ENCODE measurements at regions not wholly inside any gene's neighbourhood (a gene's known extent, or its start where the extent isn't known, plus 50 kb on each side); places are given as distances from the start of the nearest gene placed in this dataset.
"Not testable (repeated sequence)": the region's sequence is repeated elsewhere in the genome, so short reads cannot be mapped to it uniquely, and the experiment has no call there.

DNA sequence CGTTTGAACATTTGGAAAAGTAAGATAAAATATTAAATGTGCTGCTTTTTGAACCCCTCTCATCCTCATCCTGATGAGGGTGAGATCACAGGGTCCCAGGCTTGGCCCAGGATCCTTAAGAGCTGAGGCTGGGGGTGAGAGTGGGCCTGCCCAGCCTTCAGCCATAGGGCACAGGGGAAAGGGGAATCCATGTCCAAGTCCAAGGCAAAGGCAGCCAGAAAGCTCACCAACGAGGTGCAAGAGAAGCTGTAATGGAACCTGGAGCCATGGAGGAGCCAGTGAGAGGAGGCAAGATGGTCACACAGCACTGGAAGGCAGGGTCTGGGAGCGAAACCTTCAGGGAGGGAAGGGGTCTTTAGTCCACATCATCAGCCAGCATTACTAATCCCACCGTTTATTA, 191.9 kb downstream of the RRAGC start:
- DNase-seq (ENCODE audit: low read depth), result no peak

DNA sequence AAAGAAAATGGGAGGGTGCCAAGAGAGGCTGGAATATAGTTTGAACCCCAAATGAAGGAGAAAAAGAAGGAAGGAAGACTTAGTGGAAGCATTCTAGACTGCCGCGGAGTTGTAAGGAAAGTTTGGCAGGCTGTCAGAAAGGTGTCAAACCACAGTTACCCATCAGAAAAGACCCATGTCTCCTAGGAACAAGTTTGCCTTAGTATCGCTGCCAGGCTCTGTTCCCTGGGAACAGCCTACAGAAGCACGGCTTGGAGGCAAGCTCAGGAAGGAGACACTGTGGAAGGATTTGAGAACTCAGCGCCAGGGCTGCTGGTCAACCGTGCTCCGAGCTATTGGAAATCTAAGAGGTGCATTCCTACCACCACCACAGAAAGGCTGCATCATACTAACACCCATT, 197.4 kb downstream of the RRAGC start:
- no peak for DNase-seq (ENCODE audit: low read depth)

DNA sequence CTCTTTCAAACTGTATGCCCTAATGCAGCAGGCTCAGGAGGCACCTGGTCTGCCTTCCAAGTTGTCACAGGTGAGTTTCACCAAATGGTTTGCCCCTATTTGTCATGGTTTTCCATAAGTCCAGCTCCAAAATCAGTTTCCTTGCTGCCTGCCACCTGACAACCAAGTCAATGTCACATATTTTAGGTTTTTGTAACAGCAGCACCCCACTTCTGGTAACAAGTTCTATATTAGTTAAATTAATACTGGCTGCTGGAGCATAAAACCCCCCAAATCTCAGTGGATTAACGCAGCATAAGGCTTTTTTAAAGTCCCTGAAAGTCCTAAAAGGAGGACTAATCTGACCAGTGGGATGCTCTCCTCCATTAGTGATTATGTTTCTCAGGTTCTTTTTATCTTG, 200.7 kb downstream of the RRAGC start:
- DNase-seq (ENCODE audit: low read depth), result no peak

DNA sequence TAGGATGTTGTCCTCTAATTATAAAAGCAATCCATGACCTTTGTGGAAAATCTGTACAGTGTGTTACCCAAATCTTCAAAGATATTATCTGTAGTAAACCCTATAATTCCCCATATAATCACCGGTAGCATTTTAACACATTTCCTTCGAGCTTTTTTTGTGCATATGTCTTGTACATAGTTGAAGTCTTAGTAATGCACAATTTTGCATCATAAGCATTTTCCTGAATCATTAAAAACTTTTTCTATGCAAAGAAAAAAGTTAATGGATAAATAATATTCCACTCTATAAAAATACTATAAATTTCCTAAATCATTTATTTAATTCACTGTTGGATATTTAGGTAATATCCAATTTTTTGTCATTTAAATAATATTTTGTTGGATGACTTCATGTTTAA, 201.7 kb downstream of the RRAGC start:
- no peak for DNase-seq (ENCODE audit: low read depth)

DNA sequence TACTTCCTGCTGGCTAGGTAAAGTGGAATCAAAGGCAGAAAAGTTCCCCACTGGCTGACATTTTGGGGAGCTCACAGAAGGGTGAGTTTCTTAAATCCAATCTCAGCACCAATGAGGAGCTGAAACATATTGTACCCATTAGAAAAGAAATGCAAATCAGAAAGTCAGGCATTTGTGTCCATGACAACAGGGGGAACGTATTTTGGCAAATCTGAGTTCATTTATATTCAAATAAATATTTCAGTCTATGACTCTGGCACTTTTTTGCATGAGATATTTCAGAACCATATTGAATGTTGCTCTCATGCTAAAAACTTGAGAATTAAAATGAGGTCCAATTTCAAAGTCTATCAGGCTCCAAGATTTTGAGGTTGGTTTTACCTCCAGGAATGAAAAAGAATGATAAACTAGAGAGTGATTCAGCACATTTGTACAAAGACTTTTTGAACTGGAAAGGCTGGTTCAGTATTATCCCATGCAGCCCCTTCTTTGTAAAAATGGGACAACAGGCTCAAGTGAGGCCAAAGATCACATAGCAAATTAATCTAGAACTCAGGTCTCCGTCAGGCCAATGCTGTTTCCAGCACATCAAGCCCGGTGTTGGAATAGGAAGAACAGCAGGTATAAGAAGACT, 202.2 kb downstream of the RRAGC start:
- no peak for DNase-seq (ENCODE audit: low read depth)

DNA sequence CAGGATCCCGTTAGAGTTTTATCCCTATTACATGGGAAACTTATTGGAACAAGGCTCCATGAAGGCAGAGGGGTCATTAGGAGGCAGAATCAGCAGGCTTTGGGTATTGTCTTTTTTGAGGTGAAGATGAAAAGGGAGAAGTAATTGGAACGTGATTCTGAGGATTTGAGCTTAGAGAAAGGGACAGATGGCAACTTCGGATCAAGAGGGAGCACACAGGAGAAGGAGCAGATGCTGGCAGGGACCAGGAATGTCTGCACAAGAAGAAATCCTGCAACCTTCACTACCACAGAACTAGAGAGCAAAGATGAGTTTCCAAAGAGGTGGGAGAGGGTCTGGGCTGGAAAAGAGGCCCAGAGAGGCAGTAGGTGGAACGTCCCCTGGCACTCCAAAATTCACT, 202.8 kb downstream of the RRAGC start:
- no peak for DNase-seq (ENCODE audit: low read depth)

DNA sequence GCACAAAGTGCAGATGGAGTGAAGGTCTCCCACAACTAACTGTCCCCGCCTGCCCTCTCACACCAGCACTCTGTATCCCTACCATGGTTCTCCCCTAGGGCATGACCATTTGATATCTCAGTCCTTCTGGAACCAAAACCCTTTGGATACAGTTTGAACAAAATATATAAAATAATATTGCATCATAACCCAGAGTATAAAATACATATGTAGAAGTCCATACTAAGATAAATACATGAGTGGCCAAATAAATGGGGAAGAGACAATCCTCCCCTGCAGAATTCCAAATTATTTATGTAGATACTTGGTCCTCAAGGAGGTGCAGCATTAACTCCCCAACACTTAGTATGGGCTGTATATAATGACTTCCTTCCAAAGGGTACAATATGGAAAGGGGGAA, 207.4 kb downstream of the RRAGC start:
- DNase-seq (ENCODE audit: low read depth), result no peak

DNA sequence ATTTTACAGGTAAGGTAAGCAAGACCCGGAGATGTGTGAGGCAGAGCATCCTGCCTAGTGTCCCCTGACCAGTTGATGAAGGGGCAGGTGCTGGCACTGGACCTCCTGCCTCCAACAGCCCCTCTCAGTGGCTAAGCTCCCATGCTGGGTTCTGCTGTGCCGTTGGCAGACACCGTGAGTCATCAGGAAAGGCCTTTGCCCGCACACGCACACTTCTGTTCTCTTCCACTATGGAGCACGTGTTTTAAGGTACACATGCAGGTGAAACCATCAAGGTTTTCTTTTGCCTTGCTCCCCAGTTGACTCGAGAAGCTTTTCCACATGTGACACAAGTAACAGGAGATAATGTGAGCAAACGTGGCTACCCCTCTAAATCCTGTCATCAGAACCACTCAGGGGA, 207.9 kb downstream of the RRAGC start:
- no peak for DNase-seq (ENCODE audit: low read depth)

DNA sequence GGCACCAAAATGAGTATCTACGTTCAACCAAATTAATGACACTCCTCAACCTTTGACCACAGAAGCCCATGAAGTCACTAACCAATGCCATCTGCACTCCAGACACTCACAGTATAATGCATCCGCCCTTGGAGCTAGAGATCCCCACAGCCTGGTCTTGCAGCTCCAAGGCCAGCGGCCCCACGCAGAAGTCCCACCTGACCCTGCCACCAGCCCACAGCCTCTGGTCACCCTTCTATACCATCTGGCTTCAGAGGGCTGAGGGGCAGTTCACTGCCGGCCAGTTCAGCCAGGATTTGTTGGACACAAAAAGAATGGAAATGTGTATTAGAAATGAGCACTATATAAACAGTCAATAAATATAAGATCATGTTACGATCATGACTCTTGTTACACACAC, 211.2 kb downstream of the RRAGC start:
- DNase-seq (ENCODE audit: low read depth), result no peak

DNA sequence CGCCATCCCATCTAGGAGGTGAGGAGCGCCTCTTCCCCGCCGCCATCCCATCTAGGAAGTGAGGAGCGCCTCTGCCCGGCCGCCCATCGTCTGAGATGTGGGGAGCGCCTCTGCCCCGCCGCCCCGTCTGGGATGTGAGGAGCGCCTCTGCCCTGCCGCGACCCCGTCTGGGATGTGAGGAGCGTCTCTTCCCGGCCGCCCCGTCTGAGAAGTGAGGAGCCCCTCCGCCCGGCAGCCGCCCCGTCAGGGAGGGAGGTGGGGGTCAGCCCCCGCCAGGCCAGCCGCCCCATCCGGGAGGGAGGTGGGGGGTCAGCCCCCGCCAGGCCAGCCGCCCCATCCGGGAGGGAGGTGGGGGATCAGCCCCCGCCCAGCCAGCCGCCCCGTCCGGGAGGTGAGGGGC, 212.2 kb downstream of the RRAGC start:
- DNase-seq (ENCODE audit: low read depth), result not testable (repeated sequence)

DNA sequence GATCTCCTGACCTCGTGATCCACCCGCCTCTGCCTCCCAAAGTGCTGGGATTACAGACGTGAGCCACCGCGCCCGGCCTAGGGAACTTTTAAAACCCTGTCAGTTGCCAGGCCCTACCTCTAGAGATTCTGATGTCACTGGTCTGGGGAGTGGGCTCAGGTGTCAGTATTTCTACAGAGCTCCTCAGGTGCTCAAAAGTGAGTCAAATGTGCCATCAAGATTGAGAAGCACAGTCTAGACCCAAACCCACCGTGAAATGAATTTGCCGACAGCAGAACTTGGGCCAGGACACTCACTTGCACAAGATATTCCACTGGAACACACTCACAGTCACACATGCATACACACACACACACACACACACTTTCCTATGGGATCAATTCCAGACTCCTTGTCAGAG, 215.5 kb downstream of the RRAGC start:
- DNase-seq (ENCODE audit: low read depth), result no peak

DNA sequence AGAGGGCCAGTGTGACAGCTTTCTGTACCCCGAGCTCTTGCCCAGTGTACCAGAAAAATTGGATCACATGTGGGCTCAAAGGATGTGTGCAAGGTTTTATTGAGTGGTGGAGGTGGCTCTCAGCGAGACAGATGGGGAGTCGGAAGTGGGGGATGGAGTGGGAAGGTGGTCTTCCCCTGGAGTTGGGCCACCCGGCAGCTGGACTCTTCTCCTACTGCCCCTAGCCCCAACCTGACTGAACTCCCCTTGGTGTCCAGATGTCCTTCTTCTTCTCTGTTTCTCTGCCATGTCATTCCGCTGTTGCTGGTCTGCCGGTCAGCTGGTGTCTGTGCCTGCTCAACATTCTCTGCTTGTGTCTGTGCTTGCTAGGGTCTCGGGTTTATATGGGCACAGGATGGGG, 217.9 kb downstream of the RRAGC start:
- DNase-seq (ENCODE audit: low read depth), result no peak

DNA sequence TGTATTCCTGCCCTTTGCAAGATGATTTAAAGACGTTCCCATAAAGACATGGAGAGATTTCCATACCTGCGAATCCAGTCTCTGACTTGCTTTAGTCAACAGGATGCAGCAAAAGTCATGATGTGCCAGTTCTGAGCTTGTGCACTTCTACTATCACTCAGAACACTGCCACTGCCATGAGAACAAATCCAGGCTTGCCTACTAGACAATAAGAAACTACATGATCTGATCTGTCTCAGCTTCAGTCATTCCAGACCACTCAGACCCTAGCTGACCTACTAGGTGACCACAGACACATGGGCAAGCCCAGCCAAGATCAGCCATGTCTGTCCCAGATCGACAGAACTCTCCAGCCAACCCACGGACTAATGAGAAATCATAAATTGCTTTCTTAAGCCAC, 219.2 kb downstream of the RRAGC start:
- no peak for DNase-seq (ENCODE audit: low read depth)

DNA sequence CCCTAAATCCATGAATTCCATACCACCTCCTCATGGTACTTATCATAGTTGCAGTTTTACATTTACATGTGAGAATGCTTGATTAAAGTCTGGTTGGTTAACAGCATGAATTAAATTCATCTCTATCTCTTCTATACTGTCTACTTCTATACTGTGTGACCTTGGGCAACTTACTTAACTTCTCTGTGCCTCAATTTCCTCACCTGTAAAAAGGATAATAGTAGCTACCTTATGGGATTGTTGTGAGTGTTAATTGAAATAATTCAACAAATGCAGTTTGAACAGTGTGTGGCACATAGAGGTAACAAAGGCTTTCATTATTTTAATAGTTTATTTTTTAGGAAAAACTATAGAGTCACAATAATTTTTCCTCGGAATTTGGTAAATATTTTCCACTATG, 231.3 kb downstream of the RRAGC start:
- DNase-seq (ENCODE audit: low read depth), result no peak

DNA sequence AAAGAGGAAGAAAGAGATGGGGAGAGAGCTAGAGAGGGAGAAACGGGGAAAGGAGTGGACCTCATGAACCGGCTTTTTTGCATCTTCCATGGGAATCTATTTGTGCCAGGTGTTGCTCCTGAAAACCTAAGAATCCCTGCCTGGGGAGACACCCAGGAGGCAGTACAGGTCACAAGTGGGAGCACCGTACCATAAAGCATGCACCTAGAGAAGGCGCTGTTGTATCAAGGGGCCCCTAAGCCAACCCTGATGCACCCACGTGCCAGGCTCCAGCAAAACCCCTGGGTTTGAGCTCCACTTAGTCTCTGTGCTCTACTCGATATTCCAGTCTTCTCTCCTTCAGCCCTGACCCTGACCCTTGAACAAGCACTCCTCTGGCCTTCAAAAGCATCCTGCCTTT, 233.6 kb downstream of the RRAGC start:
- no peak for DNase-seq (ENCODE audit: low read depth)

DNA sequence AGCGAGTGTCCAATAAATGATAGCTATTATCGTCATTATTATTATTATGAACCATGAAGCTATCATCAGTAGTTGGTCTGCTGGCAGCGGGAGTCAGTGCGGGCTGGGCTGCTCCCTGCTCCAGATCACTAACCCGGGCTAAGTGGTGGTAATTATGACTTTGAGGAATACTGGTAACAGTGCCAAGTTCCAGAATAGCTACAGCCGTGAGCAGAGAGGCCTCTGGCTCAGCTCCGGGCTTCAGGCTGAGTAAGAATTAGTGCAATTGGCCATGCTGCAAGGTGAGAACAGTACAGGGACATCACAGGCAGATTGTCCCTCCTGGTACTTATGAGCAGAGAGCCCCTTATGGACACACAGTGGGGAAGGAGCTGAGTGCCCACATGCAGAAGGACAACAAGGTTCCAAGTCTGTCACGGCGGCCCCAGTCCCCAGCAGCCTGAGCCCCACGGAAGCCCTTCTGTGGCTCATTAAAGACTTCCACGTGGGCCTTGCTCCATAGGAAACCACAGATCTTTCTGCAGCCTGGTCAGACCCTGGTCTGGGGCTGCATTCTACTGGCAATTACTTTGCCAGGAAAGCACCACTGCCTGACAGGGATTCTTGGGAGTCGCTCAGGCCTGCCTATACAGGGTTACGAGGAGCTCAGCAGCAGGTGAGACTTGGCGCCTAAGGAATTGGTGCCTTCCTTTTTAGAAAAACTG, 235.1 kb downstream of the RRAGC start:
- DNase-seq (ENCODE audit: low read depth), result no peak

DNA sequence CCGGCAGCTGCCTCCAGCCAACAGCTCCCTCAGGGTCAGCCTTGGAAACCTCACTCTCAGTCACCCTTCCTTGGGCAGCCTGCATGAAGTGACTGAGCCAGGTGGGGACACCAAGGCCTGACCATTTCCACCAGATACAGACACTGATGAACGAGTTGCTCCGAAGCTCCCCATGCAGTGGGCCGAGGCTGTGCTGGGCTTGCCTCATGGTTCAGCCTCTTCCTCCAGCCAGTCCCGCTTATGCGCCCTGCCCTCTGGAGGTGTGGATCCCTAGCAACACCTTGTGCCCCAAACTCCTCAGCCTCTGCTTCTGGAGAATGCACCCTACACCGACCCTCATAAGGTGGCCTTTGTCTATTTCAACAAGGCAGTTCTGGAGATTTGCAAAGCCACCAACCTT, 236.0 kb downstream of the RRAGC start:
- DNase-seq (ENCODE audit: low read depth), result no peak

DNA sequence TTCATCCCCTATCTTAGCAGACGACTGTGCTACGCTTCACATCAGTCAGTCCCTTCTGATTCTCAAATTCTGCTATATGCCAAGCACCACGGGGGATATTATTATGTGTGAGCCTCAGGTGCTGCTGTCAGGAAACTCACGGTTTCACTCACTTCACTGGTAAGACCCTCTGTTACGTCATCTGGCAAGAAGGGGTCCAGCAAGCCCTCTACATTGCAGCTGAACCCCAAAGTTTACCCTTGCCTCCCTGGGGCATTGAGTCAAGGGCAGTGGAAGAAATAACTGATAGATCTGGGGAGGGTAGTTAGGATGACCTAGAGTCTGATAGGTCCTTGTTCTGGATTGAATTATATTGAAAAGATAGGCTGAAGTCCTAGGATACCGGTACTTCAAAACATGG, 237.4 kb downstream of the RRAGC start:
- no peak for DNase-seq (ENCODE audit: low read depth)

DNA sequence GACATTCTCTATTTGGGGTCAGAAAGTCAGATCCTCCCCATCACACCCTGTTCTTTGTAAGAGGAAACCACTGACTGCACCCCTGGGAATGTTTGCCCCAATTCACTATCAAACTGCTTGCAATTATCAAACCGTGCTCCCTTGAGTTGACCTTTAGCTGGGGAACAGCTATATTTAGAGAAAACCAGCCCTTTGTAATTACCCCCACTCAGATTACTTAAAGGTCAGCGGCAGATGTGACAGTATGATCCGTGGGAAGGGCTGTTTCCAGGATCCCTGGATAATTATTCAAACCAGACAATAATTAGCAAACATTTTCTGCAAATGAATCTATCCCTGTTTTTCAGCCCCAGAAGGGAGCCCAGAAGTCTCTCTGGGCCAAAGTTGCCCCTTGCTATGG, 242.7 kb downstream of the RRAGC start:
- no peak for DNase-seq (ENCODE audit: low read depth)

DNA sequence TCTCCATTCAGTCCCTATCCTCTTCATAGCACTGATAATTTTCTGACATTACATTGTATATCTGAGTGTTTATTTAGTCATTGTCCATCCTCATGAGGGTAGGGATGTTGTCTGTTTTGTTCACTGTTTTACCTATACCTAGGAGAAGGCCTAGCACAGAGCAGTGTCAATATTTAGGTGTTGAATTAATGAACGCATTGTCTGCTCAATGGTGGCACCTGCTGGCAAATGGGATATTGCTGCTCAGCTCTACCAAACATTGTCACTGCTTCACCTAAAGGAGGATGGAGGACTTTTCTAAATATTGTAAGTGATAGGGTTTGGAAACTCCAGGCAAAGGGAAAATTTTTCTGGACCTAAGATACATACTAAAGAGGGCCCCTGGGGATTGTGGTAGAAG, 243.9 kb downstream of the RRAGC start:
- DNase-seq (ENCODE audit: low read depth), result no peak

DNA sequence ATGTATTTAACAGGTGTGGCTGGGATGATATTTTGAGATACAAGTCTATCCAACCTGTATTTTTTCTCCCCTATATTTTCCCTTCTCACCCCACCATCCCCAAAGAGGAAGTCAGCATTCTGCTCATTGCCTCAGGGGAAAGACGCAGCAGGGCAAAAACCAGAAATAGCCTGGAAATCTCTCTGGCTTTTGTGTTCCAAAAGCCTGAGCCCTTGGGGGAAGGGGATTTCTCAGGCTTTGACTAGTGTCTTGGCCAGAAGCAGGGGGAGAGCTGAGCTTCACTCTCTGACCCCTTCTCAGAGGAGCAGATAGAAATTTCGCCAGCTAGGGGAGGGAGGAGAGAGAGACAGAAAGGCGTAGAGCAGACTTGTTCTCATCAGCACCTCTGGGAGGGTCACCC, 244.7 kb downstream of the RRAGC start:
- no peak for DNase-seq (ENCODE audit: low read depth)

DNA sequence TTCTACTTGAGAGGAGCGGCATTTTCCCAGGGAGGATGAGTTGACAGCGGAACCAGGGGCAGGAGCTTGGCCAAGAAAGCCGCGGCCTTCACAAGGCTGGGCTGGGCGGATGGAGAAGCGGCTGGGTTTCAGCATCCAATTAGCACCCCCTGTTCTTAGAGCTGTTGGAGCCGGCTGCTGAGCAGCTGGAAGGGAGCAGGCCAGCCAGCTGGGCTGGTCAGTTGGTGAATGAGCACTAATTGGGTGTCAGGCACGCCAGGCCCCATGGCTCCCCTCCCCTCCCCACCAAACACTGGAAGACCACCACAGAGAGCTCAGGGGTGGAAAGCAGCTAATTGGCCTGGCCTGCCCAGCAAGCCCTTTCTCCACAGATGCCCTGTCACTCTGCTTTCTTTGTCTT, 245.6 kb downstream of the RRAGC start:
- no peak for DNase-seq (ENCODE audit: low read depth)

DNA sequence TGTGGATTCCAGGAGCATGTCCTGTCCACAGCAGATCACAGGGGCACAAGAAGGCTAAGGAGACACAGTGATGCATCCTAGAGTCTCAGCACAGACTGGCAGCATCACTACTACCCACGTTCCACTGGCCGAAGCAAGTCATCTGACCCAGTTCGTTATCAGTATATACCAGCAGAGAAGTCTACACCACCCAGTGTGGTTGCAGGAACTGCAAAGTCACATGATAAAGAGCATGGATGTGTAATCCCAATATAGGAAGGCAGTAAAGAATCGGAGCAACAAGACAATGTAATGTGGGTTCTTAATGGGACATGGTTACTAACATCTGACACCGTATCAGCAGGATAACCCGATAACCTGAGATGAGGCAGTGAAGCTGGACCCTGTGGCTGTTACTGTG, 246.6 kb downstream of the RRAGC start:
- DNase-seq (ENCODE audit: low read depth), result no peak

DNA sequence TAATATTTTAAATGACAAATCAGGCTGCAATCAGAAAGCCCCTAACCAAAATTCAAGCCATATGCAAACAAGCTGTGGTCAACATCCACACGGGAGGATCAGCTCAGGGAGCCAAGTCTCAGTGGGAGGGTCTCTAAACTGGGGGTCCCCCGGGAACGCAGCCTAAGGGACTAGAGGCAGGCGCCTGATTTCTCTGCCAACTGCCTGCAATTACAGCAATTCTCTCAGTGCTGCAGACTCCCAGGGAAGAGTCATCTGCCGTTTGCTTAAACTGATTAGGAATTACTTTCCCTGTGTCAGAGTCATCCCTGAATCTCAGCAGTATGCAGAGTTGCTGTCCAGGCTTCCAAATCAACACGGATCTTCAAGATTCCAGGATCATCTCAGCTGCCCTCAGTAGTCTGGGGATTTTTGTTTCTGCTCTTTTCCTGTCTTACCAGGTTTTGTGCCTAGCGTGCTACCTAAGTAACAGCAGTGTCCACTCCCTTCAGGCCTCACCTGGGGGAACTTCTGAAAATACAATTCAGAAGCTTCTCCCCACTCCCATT, 247.8 kb downstream of the RRAGC start:
- no peak for DNase-seq (ENCODE audit: low read depth)

Data from RPMI7951 (cell line).